T-helper 2 cell treated with Interferon-gamma antibody and Interleukin-4, amounts not matched to agents 5 μg/mL and 100 μg/mL, for 36 hours (primary cell): ENCODE measurements at regions not wholly inside any gene's neighbourhood (a gene's known extent, or its start where the extent isn't known, plus 50 kb on each side); places are given as distances from the start of the nearest gene placed in this dataset.

Source experiments
- DNase-seq: peaks from one replicate; pipeline ENCODE4 v3.0.0; 2021; ENCODE audit warnings: low spot score
- H3K27ac Mint-ChIP-seq: one replicate; pipeline ENCODE4 v1.8.0; 2021; ENCODE audit warnings: mild to moderate bottlenecking, mixed read lengths
- H3K27me3 Mint-ChIP-seq: one replicate; pipeline ENCODE4 v1.8.0; 2021; ENCODE audit warnings: low read depth, mixed read lengths
- H3K36me3 Mint-ChIP-seq: one replicate; pipeline ENCODE4 v1.8.0; 2021; ENCODE audit warnings: low read depth, mixed read lengths
- H3K4me1 Mint-ChIP-seq: one replicate; pipeline ENCODE4 v1.8.0; 2021; ENCODE audit warnings: low read depth, mixed read lengths
- H3K4me3 Mint-ChIP-seq: one replicate; pipeline ENCODE4 v1.8.0; 2022; ENCODE audit warnings: mild to moderate bottlenecking, moderate library complexity, mixed read lengths
- H3K9me3 Mint-ChIP-seq: one replicate; pipeline ENCODE4 v1.8.0; 2021; ENCODE audit warnings: mixed read lengths

- no peaks in the 10 kb centered on the region for H3K4me1 Mint-ChIP-seq
These were observed 90.2 kb upstream of the CSF3R start for GRCh38 chr1:36572906-36573305.

GRCh38 chr1:36572142-36572715 is 89.5 kb upstream of the CSF3R start:
- Mint-ChIP-seq H3K4me3 (no peak overlapping the region), H3K27me3 (peaks cover 11% of the 10 kb centered on the region)

More at GRCh38 chr1:36572906-36573305, 90.2 kb upstream of the CSF3R start:
- Mint-ChIP-seq H3K27me3 (peaks cover 11% of the 10 kb centered on the region), H3K9me3 (no peaks in the 10 kb centered on the region), H3K4me3 (no peak overlapping the region), H3K36me3 (no peaks in the 10 kb centered on the region), H3K27ac (no peak overlapping the region)
- no peak for DNase-seq

DNA sequence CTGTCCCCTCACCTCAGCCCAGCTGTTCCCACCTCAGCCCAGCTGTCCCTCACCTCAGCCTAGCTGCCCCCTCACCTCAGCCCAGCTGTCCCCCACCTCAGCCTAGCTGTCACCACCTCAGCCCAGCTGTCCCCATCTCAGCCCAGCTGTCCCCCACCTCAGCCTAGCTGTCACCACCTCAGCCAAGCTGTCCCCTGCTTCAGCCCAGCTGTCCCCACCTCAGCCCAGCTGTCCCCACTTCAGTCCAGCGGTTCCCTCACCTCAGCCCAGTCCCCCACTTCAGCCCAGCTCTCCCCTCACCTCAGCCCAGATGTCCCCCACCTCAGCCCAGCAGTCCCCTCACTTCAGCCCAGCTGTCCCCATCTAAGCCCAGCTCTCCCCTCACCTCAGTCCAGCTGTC is 88.4 kb upstream of the CSF3R start:
- no peak for DNase-seq
- Mint-ChIP-seq H3K36me3 (no peaks in the 10 kb centered on the region), H3K4me3 (no peak overlapping the region), H3K4me1 (no peaks in the 10 kb centered on the region), H3K9me3 (no peaks in the 10 kb centered on the region), H3K27ac (no peak overlapping the region), H3K27me3 (peaks cover 11% of the 10 kb centered on the region)

More at GRCh38 chr1:36572142-36572715, 89.5 kb upstream of the CSF3R start:
- Mint-ChIP-seq H3K4me1 (no peaks in the 10 kb centered on the region), H3K27ac (no peak overlapping the region), H3K36me3 (no peaks in the 10 kb centered on the region), H3K9me3 (no peaks in the 10 kb centered on the region)
- DNase-seq = no peak

DNA sequence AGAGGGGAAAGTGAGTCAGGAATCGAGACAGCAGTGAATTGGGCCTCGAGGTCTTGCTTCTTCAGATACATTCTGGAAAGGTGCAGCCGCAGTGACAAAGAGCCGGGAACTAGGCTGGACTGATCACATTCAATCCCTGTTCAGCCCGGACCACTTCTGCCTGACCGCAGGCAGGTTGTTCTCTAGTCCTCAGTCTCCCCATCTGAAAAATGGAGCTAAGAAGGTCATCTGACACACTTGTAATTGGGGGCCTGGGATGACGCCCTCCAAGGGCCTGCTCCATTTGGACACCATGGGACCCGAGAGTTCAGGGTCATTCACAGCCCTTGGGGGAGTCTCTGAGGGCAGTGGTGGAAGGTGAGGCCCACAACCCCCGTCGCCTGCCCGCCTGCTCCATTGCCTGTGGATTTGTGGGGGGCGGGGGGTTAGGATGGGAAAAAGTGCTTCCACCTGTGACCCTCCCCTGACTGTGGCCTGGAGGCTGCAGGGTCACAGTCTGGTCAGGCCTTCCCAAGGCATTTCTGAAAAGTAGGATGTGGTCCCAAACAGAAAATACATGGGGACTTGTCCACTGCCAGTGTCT is 87.9 kb upstream of the CSF3R start:
- Mint-ChIP-seq H3K27me3 (peaks cover 8% of the 10 kb centered on the region), H3K4me3 (no peak overlapping the region), H3K4me1 (no peaks in the 10 kb centered on the region), H3K27ac (no peak overlapping the region), H3K9me3 (no peaks in the 10 kb centered on the region), H3K36me3 (no peaks in the 10 kb centered on the region)
- no peak for DNase-seq

- H3K4me1 Mint-ChIP-seq = no peaks in the 10 kb centered on the region
- no peaks in the 10 kb centered on the region for H3K9me3 Mint-ChIP-seq
- H3K4me3 Mint-ChIP-seq = no peak overlapping the region
- H3K27ac Mint-ChIP-seq = no peak overlapping the region
- DNase-seq = no peak
- H3K36me3 Mint-ChIP-seq = no peaks in the 10 kb centered on the region
- peaks cover 6% of the 10 kb centered on the region for H3K27me3 Mint-ChIP-seq
These were observed 87.3 kb upstream of the CSF3R start for GRCh38 chr1:36570006-36570405.

GRCh38 chr1:36567601-36568341 is 85.1 kb upstream of the CSF3R start:
- Mint-ChIP-seq H3K4me3 (no peak overlapping the region), H3K4me1 (no peaks in the 10 kb centered on the region), H3K36me3 (no peaks in the 10 kb centered on the region), H3K27ac (no peak overlapping the region), H3K9me3 (no peaks in the 10 kb centered on the region), H3K27me3 (peaks cover under 1% of the 10 kb centered on the region)
- no peak for DNase-seq

DNA sequence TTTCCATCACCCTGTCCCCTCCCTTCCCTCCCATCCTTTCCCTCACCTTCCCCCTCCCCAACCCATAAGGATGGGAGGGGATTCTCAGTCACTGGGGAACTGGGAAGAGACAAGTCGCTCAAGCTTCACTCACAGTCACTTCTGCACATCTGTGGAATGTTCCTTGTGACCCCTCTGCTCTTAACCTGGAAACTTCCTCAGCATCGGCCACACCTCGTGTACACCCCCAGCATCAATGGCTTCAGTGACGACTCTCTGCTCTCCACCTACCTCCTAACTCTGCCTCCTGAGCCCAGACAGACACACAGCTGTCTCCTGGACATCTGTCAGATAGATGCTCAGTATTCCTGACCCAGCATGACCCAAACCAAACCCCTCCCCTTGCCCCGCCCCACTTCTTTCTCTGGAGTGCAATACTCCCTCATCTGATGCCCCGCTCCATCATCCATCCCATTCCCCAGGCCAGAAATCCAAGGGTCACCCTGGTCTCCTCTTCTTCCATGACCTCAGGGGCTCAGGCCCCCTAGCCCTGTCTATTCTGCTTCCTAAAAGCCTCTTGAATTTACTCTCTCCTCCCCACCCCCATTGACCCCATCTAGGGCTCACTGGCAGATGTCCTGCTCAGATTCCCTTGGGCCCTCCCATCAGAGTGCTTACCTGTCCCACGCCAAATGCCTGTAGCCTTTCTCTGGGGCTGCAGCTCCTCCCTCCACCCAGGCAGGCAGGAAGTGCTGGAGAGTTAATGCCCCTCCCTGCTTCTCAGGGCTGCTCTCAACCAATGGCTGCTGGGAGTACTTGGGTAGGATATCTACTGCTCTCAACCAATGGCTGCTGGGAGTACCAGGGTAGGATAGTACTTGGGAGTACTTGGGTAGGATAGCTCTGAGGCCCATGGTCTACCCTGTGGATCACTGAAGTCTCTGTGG is 83.1 kb upstream of the CSF3R start:
- no peak overlapping the region for H3K4me3 Mint-ChIP-seq
- H3K4me1 Mint-ChIP-seq = no peaks in the 10 kb centered on the region
- H3K9me3 Mint-ChIP-seq = no peaks in the 10 kb centered on the region
- no peaks in the 10 kb centered on the region for H3K36me3 Mint-ChIP-seq
- H3K27ac Mint-ChIP-seq = no peak overlapping the region
- peaks cover 3% of the 10 kb centered on the region for H3K27me3 Mint-ChIP-seq
- no peak for DNase-seq

DNA sequence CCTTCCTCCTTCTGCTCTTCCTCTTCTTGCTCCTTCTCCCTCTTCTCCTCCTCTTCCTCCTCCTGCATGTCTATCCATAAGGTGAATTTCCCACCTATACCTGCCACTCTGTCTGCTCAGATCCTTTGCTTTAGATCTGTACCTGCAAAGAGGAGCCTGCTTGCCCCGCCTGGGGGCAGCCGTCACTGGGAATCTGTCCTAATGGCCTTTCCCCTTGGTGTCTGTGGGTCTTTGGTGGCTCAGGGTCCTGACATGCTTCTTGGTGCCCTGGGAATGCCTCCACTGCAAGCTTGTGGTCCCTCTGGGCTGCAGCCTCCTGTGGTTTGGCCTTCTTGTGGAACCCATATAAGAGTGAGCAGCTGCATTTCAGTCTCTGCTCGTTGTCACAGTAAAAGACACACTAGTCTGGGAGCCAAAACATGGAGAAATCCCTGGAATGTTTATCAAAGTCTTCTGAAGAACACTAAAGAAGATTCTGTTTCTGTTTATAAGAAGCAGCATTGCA is 79.5 kb upstream of the CSF3R start:
- no peaks in the 10 kb centered on the region for H3K4me1 Mint-ChIP-seq
- H3K9me3 Mint-ChIP-seq = no peaks in the 10 kb centered on the region
- H3K4me3 Mint-ChIP-seq = no peak overlapping the region
- no peak overlapping the region for H3K27ac Mint-ChIP-seq
- peaks cover 3% of the 10 kb centered on the region for H3K27me3 Mint-ChIP-seq
- DNase-seq = no peak
- no peaks in the 10 kb centered on the region for H3K36me3 Mint-ChIP-seq

DNA sequence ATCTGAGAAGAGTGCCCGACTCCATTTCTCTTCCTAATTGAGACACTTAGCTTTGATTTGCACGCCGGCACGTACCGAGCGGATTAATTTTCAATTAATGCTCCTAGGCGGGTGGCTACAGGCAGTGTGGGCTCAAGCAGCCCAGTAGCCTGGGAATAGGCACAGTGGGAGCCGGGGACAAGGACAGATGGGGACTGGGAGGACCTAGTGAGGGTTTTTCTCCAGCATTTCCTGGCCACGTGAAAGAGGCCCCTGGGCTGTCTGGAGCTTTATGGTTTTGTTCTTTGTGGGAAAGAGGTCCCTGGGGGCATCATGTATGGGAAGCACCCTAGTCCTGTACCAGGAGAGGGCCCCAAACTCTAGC is 78.6 kb upstream of the CSF3R start:
- Mint-ChIP-seq H3K27me3 (peaks cover 3% of the 10 kb centered on the region), H3K36me3 (no peaks in the 10 kb centered on the region), H3K4me3 (no peak overlapping the region), H3K4me1 (no peaks in the 10 kb centered on the region), H3K9me3 (no peaks in the 10 kb centered on the region), H3K27ac (no peak overlapping the region)
- DNase-seq = no peak

DNA sequence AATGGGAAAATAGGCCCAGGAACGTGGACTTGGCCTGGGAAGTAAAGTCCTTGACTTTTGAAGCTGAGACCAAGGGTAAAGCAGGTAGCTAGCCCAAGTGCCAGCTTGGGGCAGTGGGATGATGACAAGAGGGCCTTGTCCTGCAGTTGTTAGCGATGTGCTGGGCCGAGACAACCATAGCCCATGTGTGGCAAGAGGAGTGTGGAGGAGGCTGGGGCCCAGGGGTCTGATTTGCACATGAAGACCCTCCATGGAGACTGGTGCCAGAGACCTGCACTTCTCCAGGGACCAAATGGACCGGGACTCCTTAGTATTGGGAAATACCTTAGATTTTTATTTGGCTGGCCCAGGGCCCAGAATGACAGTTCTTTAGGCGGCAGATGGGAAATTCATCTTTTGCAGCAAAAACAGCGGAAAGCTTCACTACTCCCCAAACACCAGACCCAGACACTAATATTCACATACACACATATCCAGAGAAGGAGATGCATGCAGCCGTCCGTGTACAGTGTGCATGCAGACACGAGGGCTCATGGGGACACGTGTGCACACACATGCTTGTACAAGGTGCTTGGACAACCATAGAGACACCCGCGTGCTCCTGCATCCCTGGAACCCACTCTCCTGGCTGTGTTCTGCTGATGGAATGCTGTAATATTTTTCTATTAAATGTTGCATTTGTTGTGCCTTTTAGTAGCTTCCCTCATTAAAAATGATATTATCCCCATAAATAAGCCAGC is 78.1 kb upstream of the CSF3R start:
- Mint-ChIP-seq H3K4me1 (no peaks in the 10 kb centered on the region), H3K36me3 (no peaks in the 10 kb centered on the region), H3K9me3 (no peaks in the 10 kb centered on the region), H3K27me3 (peaks cover 3% of the 10 kb centered on the region), H3K27ac (no peak overlapping the region), H3K4me3 (no peak overlapping the region)
- no peak for DNase-seq

- no peaks in the 10 kb centered on the region for H3K4me1 Mint-ChIP-seq
- H3K4me3 Mint-ChIP-seq = no peak overlapping the region
- no peaks in the 10 kb centered on the region for H3K36me3 Mint-ChIP-seq
- H3K27ac Mint-ChIP-seq = no peak overlapping the region
- no peaks in the 10 kb centered on the region for H3K9me3 Mint-ChIP-seq
- DNase-seq = no peak
- H3K27me3 Mint-ChIP-seq = peaks cover 3% of the 10 kb centered on the region
These were observed 77.5 kb upstream of the CSF3R start for GRCh38 chr1:36560177-36560576.

DNA sequence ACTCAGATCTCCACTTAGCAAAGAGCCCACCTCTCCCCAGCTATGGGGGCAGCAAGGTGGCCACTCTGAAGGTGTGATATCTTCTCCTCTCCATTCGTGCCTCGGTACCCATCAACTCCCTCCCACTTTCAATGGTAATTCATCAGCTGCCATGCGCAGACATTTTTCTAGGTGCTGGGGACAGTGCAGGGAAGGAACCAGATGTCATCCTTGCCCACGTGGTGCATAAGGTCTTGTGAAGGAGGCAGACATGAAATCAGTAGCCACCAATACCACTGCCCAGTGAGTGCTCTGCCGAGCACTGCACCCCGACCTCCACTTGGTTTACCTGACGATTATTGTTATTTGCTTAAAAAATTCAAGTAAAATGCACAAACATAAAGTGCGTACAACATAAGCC is 76.3 kb upstream of the CSF3R start:
- DNase-seq = no peak
- H3K9me3 Mint-ChIP-seq = no peaks in the 10 kb centered on the region
- H3K36me3 Mint-ChIP-seq = no peaks in the 10 kb centered on the region
- H3K4me3 Mint-ChIP-seq = no peak overlapping the region
- H3K27me3 Mint-ChIP-seq = peaks cover 3% of the 10 kb centered on the region
- H3K27ac Mint-ChIP-seq = no peak overlapping the region
- H3K4me1 Mint-ChIP-seq = no peaks in the 10 kb centered on the region
